ENCODE measurements at regions not wholly inside any gene's neighbourhood (a gene's known extent, or its start where the extent isn't known, plus 50 kb on each side); places are given as distances from the start of the nearest gene placed in this dataset.

- Histone ChIP-seq H3K27me3 (ENCODE audit: control insufficient read depth in 3 of 3, insufficient read depth in 3 of 3, low read length in 2 of 3) (no peaks in the 10 kb centered on the region), H3K4me1 (ENCODE audit: control insufficient read depth in 5 of 5, insufficient read depth in 5 of 5, low read length in 5 of 5) (peaks cover 0 to 11% (median 3%) of the 10 kb centered on the region in 5 donors), H3K9me3 (ENCODE audit: control insufficient read depth in 4 of 4, insufficient read depth in 3 of 4, low read length in 3 of 4) (no peaks in the 10 kb centered on the region), H3K27ac (ENCODE audit: low read depth in 1 of 2, low read length in 1 of 2) (no peak overlapping the region), H3K4me3 (no peak overlapping the region), H3K9ac (ENCODE audit: insufficient read depth in 1 of 2, low read length in 2 of 2) (no peak overlapping the region), H3K36me3 (ENCODE audit: control insufficient read depth in 4 of 4, insufficient read depth in 4 of 4, low read length in 4 of 4) (no peaks in the 10 kb centered on the region)
- WGBS, 2 donors: 93 to 99% methylated on average over 3 of the region's 3 CpGs
- DNase-seq: no peak
- no peak for ATAC-seq (ENCODE audit: insufficient read depth, low FRiP score)
- no peak for TF ChIP-seq CTCF (IDR thresholded peaks at IDR 0.05; ENCODE audit: control extremely low read depth, extremely low read depth)
Measured at GRCh38 chr1:212556822-212557549, 51.6 kb upstream of the ATF3 start.

GRCh38 chr1:212557739-212558692 lies 50.5 kb upstream of the ATF3 start:
- peak; percentile 23 to 63 (median 47) for DNase-seq
- 18% methylated on average over 47 of the region's 47 CpGs for WGBS, 2 donors
- Histone ChIP-seq H3K4me3 (peak overlapping the region; percentile 69), H3K4me1 (ENCODE audit: control insufficient read depth in 5 of 5, insufficient read depth in 5 of 5, low read length in 5 of 5) (peaks cover 0 to 11% (median 3%) of the 10 kb centered on the region in 5 donors), H3K9ac (ENCODE audit: insufficient read depth in 1 of 2, low read length in 2 of 2) (peak overlapping the region; percentile 50 to 85), H3K27ac (ENCODE audit: low read depth in 1 of 2, low read length in 1 of 2) (peak overlapping the region; percentile 94), H3K36me3 (ENCODE audit: control insufficient read depth in 4 of 4, insufficient read depth in 4 of 4, low read length in 4 of 4) (no peaks in the 10 kb centered on the region), H3K9me3 (ENCODE audit: control insufficient read depth in 4 of 4, insufficient read depth in 3 of 4, low read length in 3 of 4) (peaks cover 0 to 3% (median 0%) of the 10 kb centered on the region in 4 donors), H3K27me3 (ENCODE audit: control insufficient read depth in 3 of 3, insufficient read depth in 3 of 3, low read length in 2 of 3) (no peaks in the 10 kb centered on the region)
- TF ChIP-seq CTCF (IDR thresholded peaks at IDR 0.05; ENCODE audit: control extremely low read depth, extremely low read depth): no peak
- ATAC-seq (ENCODE audit: insufficient read depth, low FRiP score): peak; percentile 58

GRCh38 chr1:212558693-212559480 lies 49.7 kb upstream of the ATF3 start:
- Histone ChIP-seq H3K27ac (ENCODE audit: low read depth in 1 of 2, low read length in 1 of 2) (peak overlapping the region; percentile 94), H3K4me3 (peak overlapping the region; percentile 69), H3K9me3 (ENCODE audit: control insufficient read depth in 4 of 4, insufficient read depth in 3 of 4, low read length in 3 of 4) (peaks cover 0 to 5% (median 0%) of the 10 kb centered on the region in 4 donors), H3K27me3 (ENCODE audit: control insufficient read depth in 3 of 3, insufficient read depth in 3 of 3, low read length in 2 of 3) (no peaks in the 10 kb centered on the region), H3K36me3 (ENCODE audit: control insufficient read depth in 4 of 4, insufficient read depth in 4 of 4, low read length in 4 of 4) (no peaks in the 10 kb centered on the region), H3K4me1 (ENCODE audit: control insufficient read depth in 5 of 5, insufficient read depth in 5 of 5, low read length in 5 of 5) (peaks cover 0 to 11% (median 3%) of the 10 kb centered on the region in 5 donors), H3K9ac (ENCODE audit: insufficient read depth in 1 of 2, low read length in 2 of 2) (peak overlapping the region; percentile 79 to 85)
- WGBS, 2 donors: 3% methylated on average over 49 to 62 of the region's 62 CpGs
- ATAC-seq (ENCODE audit: insufficient read depth, low FRiP score) (peak; percentile 93), DNase-seq (peak; percentile 96 to 97 (median 96))
- TF ChIP-seq CTCF (IDR thresholded peaks at IDR 0.05; ENCODE audit: control extremely low read depth, extremely low read depth): no peak

Measured in lung (tissue), 11 donors.